HG03159 (cell line): ENCODE measurements at regions not wholly inside any gene's neighbourhood (a gene's known extent, or its start where the extent isn't known, plus 50 kb on each side); places are given as distances from the start of the nearest gene placed in this dataset.
"Not testable (repeated sequence)": the region's sequence is repeated elsewhere in the genome, so short reads cannot be mapped to it uniquely, and the experiment has no call there.

Source experiments
- ATAC-seq: cut with Tn5 transposase; IDR thresholded peaks from one replicate; pipeline ENCODE4 v1.9.1; 2021; ENCODE audit warnings: mild to moderate bottlenecking, moderate library complexity; ENCODE audit not compliant: unreplicated experiment

DNA sequence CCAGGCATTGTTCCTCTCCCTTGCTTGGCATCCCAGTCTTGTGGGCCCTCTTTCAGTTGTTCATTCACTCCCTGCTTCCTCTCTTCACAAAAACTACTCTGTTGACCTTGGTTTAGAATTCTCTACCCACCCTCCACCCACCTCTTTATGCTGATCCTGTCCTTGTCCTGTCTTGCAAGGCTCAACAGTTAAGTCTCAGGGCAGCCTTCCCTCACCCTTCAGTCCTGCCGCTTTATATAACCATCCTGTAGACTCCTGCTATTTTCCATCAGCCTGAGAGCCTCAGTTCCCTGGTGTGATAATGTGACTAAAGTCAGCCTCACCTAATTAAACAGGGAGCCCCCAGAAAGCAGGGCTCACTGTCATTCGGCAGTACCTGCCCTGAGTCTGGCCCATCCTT lies 1763.0 kb downstream of the SPATA31A7 start:
- ATAC-seq, result not testable (repeated sequence)
